HG03175 (cell line): ENCODE measurements at regions not wholly inside any gene's neighbourhood (a gene's known extent, or its start where the extent isn't known, plus 50 kb on each side); places are given as distances from the start of the nearest gene placed in this dataset.

ENCODE experiments used
- ATAC-seq: cut with Tn5 transposase; IDR thresholded peaks from one replicate; pipeline ENCODE4 v1.9.1; 2021; ENCODE audit warnings: mild to moderate bottlenecking, moderate library complexity; ENCODE audit not compliant: unreplicated experiment

- peak; percentile 87 for ATAC-seq
These were observed 282.8 kb upstream of the PKN2 start for GRCh38 chr1:88401313-88401712.

- ATAC-seq: no peak
These were observed 279.5 kb upstream of the PKN2 start for GRCh38 chr1:88404582-88404981.

- no peak for ATAC-seq
These were observed 276.8 kb upstream of the PKN2 start for GRCh38 chr1:88407248-88407647.

- ATAC-seq: no peak
These were observed 262.1 kb upstream of the PKN2 start for GRCh38 chr1:88421997-88422396.

GRCh38 chr1:88433556-88433955, 250.5 kb upstream of the PKN2 start:
- ATAC-seq: no peak

GRCh38 chr1:88434836-88435235, 249.2 kb upstream of the PKN2 start:
- ATAC-seq: no peak

GRCh38 chr1:88441022-88441421, 243.1 kb upstream of the PKN2 start:
- no peak for ATAC-seq

- ATAC-seq: no peak
These were observed 232.2 kb upstream of the PKN2 start for GRCh38 chr1:88451856-88452255.

- no peak for ATAC-seq
These were observed 230.8 kb upstream of the PKN2 start for GRCh38 chr1:88453295-88453694.

- no peak for ATAC-seq
These were observed 229.3 kb upstream of the PKN2 start for GRCh38 chr1:88454781-88455180.

- no peak for ATAC-seq
These were observed 228.3 kb upstream of the PKN2 start for GRCh38 chr1:88455621-88456256.

- ATAC-seq: no peak
These were observed 226.9 kb upstream of the PKN2 start for GRCh38 chr1:88457197-88457596.

GRCh38 chr1:88461007-88461406, 223.1 kb upstream of the PKN2 start:
- no peak for ATAC-seq

- no peak for ATAC-seq
These were observed 222.0 kb upstream of the PKN2 start for GRCh38 chr1:88462096-88462487.

GRCh38 chr1:88462488-88463261, 221.4 kb upstream of the PKN2 start:
- ATAC-seq: no peak

GRCh38 chr1:88463401-88463985, 220.6 kb upstream of the PKN2 start:
- no peak for ATAC-seq

GRCh38 chr1:88466011-88466410, 218.1 kb upstream of the PKN2 start:
- no peak for ATAC-seq

GRCh38 chr1:88466899-88467580, 217.0 kb upstream of the PKN2 start:
- no peak for ATAC-seq

- ATAC-seq: no peak
These were observed 211.8 kb upstream of the PKN2 start for GRCh38 chr1:88472298-88472697.

GRCh38 chr1:88472714-88473113, 211.4 kb upstream of the PKN2 start:
- no peak for ATAC-seq

- ATAC-seq: no peak
These were observed 209.3 kb upstream of the PKN2 start for GRCh38 chr1:88474555-88475304.
